ENCODE measurements at regions not wholly inside any gene's neighbourhood (a gene's known extent, or its start where the extent isn't known, plus 50 kb on each side); places are given as distances from the start of the nearest gene placed in this dataset.
"Not testable (repeated sequence)": the region's sequence is repeated elsewhere in the genome, so short reads cannot be mapped to it uniquely, and the experiment has no call there.

DNA sequence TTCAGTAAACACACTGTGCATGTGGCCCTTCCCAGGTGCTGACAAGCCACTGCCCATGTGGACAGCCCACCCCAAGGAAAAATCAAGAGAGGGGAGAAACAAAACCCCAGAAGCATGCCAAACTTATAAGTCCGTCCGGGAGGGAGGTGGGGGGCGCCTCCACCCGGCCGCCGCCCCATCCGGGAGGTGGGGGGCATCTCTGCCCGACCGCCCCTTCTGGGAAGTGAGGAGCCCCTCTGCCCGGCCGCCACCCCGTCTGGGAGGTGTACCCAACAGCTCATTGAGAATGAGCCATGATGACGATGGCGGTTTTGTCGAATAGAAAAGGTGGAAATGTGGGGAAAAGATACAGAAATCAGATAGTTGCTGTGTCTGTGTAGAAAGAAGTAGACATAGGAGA is 53.8 kb upstream of the C2CD4B start:
- peaks cover 10 to 11% of the 10 kb centered on the region in 2 donors for H3K9me3 Mint-ChIP-seq
- ATAC-seq, result no peak
- peaks cover 11 to 13% of the 10 kb centered on the region in 2 donors for H3K36me3 Mint-ChIP-seq
- H3K27ac Mint-ChIP-seq, result no peak overlapping the region
- DNase-seq (ENCODE audit: low spot score in 2 of 2), result no peak

DNA sequence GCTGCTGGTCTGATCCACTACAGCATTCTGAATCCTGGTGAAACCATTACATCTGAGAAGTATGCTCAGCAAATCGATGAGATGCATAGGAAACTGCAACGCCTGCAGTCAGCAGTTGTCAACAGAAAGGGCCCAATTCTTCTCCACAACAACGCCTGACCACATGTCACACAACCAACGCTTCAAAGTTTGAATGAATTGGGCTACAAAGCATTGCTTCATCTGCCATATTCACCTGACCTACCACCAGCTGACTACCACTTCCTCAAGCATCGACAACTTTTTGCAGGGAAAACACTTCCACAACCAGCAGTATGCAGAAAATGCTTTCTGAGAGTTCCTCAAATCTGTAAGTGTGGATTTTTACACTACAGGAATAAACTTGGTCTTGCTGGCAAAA is 54.7 kb upstream of the C2CD4B start:
- ATAC-seq (no peak), DNase-seq (ENCODE audit: low spot score in 2 of 2) (no peak)
- Mint-ChIP-seq H3K36me3 (peaks cover 11 to 13% of the 10 kb centered on the region in 2 donors), H3K27ac (no peak overlapping the region), H3K9me3 (peaks cover 10 to 11% of the 10 kb centered on the region in 2 donors)

DNA sequence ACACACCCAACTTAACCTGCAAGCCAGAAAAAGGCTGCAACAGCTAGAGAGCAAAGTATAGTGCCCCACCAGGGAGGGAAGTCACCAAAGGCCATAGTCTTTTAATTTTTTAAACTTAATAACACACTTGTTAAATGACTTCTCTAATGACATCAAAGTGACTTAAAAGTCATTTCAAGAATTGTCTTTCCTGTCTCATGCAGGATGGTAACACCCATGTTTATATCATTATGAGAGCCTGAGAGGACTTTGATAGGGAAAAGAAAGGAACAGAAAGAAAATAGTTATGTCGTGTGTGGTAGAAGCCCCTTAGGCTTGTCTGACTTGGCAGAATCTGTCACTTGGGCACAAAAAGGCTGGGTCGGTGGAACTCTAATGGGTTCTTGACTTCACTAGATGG is 57.9 kb upstream of the C2CD4B start:
- Mint-ChIP-seq H3K36me3 (no peaks in the 10 kb centered on the region), H3K9me3 (peaks cover 0 to 3% of the 10 kb centered on the region in 2 donors), H3K27ac (no peak overlapping the region)
- no peak for DNase-seq (ENCODE audit: low spot score in 2 of 2)
- peak in 1 of 2 donors; percentile 56 for ATAC-seq

DNA sequence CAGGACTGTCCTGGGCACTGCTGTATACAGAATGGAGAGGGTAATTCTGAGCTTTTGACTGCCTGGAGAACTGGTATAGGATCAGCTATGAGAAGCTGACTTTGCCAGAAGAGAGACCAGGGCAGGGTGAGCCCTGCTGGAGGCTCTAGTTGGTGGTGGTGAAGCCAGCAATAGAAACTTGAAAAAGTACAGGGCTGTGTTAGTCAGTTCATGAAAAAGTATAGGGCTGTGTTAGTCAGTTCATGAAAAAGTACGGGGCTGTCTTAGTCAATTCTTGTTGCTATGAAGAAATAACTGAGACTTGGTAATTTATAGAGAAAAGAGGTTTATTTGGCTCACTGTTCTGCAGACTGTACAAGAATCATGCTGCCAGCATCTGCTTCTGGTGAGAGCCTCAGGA is 63.5 kb upstream of the C2CD4B start:
- H3K9me3 Mint-ChIP-seq, result peaks cover 0 to 7% of the 10 kb centered on the region in 2 donors
- ATAC-seq (peak; percentile 24 to 83), DNase-seq (ENCODE audit: low spot score in 2 of 2) (no peak)
- H3K27ac Mint-ChIP-seq, result no peak overlapping the region
- no peaks in the 10 kb centered on the region for H3K36me3 Mint-ChIP-seq

DNA sequence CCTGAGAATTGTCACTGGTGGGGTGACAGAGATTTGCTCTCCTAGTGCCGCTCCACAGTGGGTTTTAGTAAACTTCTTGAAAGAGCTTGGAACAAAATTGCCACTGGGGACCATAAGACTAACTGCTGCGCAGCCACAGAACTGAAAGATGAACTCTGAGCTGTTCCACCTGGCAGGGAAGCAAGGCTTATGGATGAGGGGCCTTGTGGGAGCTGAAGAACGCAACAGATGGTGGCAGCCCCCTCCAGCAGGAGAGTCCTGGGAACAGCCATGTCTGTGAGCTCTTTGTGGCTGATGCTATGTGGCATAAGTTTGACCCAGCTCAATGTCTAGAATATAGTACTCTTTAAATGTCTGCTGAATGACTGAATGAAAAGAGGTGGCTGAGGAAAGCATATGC is 66.8 kb upstream of the C2CD4B start:
- Mint-ChIP-seq H3K36me3 (no peaks in the 10 kb centered on the region), H3K9me3 (peaks cover 0 to 7% of the 10 kb centered on the region in 2 donors), H3K27ac (no peak overlapping the region)
- ATAC-seq (no peak), DNase-seq (ENCODE audit: low spot score in 2 of 2) (no peak)

DNA sequence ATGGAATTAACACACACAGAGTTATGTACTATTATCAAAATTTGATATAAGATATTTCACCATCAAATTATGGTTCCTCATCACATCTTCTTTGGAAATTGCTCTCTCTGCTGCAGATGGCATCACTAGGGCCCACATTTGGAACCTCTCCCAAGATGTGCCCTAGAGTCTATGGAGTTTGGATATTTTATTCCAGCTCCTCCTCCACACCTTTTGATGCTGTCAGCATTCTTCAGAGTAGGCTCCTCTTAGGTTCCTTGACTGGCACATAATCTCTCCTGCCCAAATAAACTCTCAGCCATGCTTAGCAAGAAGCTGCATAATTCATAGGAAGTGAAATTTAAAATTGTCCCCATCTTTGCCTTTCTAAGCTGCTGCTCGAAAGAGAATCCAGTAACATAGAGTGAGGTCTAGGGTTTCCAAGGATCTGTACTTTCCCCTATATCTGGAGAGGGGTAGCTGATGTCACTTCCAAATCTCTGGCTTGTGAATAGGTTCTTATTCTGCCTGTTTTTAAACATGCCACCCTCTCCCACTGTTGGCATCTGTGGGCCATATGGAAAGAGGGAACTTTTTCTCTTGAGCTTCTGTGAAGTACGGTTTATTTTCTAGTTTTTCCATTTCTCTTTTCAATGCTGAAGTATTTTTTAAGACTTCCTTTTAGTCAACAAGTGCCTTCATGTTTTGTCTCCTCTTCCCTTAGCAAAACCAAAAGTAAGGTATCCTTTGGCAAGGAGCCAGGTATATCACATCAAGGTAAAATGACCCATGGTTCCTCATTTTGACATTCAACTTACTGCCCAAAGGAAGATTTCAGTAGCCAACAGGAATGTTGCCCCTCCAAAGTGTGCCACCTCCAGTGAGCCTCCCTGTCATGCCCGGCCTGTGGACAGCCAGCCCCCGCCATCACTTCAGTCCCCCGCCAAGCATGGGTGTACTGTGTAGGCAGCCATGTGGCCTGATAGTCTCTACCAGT is 75.3 kb upstream of the C2CD4B start:
- ATAC-seq (no peak), DNase-seq (ENCODE audit: low spot score in 2 of 2) (no peak)
- Mint-ChIP-seq H3K27ac (no peak overlapping the region), H3K9me3 (no peaks in the 10 kb centered on the region), H3K36me3 (no peaks in the 10 kb centered on the region)

DNA sequence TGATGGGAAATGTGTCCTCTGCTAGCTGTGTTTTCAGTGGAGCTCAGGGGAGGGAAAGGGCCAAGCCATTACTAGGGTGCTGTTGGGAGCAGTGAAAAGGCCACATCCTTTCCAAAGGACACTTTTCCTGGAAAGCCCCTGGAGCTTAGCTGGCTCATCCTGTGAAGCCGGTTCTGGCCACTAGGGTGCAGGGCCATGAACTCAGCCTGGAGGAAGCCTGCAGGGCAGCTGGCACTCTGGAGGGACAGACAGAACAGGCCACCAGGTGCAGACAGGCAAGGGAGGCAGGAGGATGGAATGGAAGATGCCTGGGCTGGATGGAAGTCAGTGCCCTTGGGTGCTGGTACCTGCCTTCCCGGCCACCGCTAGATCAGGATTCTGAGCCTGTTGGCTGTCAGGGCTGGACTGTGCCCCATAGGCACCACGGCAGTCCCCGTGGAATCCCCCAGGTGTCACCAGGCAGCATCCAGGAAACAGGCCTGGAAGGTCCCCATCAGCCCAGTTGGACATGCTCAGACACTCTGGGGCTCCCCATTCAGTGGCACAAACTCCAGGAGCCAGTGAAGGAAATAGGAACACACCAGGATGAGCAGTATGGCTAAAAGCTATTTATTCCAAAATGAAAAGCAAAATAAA is 76.2 kb upstream of the C2CD4B start:
- no peaks in the 10 kb centered on the region for H3K9me3 Mint-ChIP-seq
- ATAC-seq (no peak), DNase-seq (ENCODE audit: low spot score in 2 of 2) (no peak)
- H3K27ac Mint-ChIP-seq, result peak overlapping the region in 1 of 2 donors; percentile 45
- H3K36me3 Mint-ChIP-seq, result no peaks in the 10 kb centered on the region

DNA sequence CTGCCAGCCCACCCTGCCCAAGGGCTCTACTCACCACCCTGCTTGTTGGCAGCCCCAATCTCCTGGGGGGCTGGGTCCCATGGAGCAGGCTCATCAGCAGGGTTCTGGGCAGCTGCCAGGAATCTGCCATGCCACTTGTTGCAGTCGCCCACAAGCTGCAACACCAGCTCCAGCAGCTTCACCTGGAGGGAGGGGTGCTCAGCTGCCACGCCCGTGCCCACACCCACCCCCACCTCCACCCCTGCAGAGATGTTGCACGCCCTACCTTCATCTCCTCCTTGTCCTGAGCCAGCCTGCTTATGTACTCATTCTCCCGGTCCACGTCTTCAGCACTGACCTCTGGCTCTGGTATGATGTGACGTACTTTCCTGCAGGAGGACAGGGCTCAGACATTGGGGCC is 77.9 kb upstream of the C2CD4B start:
- ATAC-seq (no peak), DNase-seq (ENCODE audit: low spot score in 2 of 2) (no peak)
- Mint-ChIP-seq H3K9me3 (no peaks in the 10 kb centered on the region), H3K36me3 (no peaks in the 10 kb centered on the region), H3K27ac (no peak overlapping the region)

DNA sequence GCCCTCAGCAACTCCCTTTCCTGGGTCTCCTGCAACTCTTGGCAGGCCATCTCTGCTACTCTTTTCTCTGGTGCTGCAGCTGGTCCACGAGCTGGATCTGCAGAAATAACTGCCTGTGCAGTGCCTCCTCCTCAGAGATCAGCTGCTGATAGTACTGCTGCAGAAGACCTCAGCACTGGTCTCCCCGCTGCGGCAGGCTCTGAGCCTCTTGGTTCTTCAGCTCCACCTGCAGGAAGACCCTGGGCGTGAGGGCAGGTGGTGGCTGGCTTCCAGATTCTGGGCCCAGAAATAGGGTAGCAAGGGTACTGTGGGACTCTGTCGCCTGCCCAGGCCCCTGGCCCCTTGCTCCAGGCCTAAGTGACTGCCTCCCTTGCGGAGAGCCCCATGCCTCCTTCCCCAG is 79.7 kb upstream of the C2CD4B start:
- no peak for ATAC-seq
- Mint-ChIP-seq H3K27ac (no peak overlapping the region), H3K9me3 (no peaks in the 10 kb centered on the region), H3K36me3 (no peaks in the 10 kb centered on the region)
- no peak for DNase-seq (ENCODE audit: low spot score in 2 of 2)

DNA sequence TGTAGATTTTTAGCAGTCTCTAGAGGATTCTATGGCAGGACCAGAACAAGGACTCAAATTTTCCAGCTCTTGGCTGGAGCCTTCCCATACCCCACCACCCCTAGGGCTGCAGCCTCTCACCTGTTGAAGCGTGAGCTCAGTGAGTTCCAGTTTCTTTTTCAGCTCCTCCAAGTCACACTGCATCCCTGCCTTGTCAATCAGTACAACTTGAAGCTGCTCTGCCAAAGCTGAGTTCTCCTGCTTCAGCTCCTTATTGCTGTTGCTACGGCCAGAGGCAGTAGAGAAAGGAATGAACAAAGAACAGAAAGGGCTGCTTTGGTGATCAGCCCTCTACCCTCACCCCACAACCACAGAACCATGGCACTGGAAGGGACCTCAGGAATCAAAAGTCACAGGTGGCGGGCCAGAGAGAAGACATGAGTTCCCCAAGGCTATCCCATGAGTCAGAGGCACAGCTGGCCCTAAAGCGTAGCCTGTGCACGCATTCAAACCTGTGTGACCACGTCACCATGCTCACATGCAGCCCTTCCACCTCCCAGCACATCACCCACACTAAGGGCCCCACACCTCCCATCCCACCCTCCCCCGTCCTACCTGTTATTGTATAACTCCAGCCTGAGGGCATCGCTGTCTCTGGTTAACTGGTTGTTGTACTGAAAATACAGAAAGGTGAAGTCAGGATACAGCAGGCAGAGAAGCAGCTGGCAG is 83.3 kb upstream of the C2CD4B start:
- Mint-ChIP-seq H3K27ac (no peak overlapping the region), H3K36me3 (no peaks in the 10 kb centered on the region)
- no peak for ATAC-seq

DNA sequence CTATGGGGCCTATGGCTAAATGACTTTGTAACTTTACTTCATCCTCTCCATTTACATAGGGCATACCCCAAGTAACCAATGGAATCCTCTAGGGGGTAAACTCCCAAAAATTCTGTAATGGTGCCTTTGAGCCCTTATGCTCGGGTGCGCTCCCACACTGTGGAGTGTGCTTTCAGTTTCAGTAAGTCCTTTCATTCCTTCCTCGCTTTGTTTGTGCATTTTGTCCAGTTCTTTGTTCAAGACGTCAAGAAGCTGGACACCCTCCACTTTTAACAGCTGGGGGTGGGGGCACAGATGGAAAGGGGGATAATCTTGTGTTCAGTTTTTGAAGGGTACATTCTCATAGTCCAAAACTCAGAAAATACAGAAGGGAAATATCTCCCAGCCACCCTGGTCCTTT is 84.4 kb upstream of the C2CD4B start:
- Mint-ChIP-seq H3K9me3 (no peaks in the 10 kb centered on the region), H3K27ac (no peak overlapping the region), H3K36me3 (no peaks in the 10 kb centered on the region)
- DNase-seq (ENCODE audit: low spot score in 2 of 2) (no peak), ATAC-seq (no peak)

More for the DNA sequence above, 83.3 kb upstream of the C2CD4B start:
- DNase-seq (ENCODE audit: low spot score in 2 of 2), result no peak
- H3K9me3 Mint-ChIP-seq, result no peaks in the 10 kb centered on the region

DNA sequence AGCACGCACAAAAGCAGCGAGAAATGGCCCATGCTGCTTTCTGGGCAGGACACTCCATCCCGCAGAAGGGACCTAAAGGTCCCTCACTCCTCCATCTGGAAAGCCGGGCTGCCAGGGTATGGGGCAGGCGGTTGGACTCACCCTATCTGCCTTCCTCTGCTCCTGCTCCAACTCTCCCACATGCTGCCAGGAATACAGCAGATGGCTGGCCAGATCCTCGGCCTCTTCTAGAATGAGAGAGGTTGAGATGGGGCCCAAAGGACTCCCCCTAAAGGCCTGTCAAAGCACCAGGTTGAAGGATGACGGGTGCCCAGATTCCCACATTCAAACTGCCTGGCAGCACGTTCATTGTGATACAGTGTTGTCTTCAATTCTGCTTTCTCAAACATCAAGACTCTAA is 85.1 kb upstream of the C2CD4B start:
- ATAC-seq (no peak), DNase-seq (ENCODE audit: low spot score in 2 of 2) (no peak)
- no peak overlapping the region for H3K27ac Mint-ChIP-seq
- H3K9me3 Mint-ChIP-seq, result no peaks in the 10 kb centered on the region
- H3K36me3 Mint-ChIP-seq, result no peaks in the 10 kb centered on the region

DNA sequence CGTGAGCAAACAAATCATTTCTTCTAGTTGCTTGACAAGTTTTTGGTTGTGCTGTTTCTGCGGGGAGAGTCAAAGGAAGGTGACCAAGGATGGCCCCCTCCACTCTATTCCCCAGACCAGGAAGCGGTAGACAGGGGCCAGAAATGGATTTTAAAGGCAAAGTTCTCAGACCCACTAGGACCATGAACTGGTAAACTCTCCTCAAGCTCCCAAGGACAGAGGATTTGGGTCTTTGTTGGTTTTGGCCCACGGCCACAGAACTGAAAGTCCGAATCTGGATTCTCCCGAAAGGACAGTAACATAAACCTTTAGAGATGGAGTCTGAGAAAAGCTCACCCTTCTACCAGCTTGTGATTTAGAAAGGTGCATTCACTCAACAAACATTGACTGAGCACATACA is 85.9 kb upstream of the C2CD4B start:
- ATAC-seq (no peak), DNase-seq (ENCODE audit: low spot score in 2 of 2) (no peak)
- Mint-ChIP-seq H3K27ac (no peak overlapping the region), H3K36me3 (no peaks in the 10 kb centered on the region), H3K9me3 (no peaks in the 10 kb centered on the region)

DNA sequence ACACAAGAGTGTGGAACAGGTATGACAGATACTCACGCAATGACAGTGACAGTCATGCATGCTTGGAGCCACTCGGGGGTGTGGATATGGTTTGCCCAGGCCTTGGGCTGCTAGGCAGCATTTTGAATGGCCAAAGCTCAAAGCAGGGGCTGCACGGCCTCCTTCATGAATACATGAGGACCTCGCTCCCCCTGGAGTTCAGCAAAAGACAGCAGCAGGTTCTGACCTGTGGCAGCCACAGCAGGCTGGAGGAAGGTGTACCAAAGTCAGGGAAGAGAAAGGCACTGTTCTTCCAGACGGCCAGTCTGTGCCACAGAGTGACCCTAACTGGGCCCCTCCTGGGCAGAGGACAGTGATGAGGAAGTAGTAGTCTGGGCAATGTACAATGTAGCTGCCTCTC is 88.2 kb upstream of the C2CD4B start:
- Mint-ChIP-seq H3K9me3 (no peaks in the 10 kb centered on the region), H3K36me3 (no peaks in the 10 kb centered on the region), H3K27ac (no peak overlapping the region)
- no peak for ATAC-seq
- no peak for DNase-seq (ENCODE audit: low spot score in 2 of 2)

DNA sequence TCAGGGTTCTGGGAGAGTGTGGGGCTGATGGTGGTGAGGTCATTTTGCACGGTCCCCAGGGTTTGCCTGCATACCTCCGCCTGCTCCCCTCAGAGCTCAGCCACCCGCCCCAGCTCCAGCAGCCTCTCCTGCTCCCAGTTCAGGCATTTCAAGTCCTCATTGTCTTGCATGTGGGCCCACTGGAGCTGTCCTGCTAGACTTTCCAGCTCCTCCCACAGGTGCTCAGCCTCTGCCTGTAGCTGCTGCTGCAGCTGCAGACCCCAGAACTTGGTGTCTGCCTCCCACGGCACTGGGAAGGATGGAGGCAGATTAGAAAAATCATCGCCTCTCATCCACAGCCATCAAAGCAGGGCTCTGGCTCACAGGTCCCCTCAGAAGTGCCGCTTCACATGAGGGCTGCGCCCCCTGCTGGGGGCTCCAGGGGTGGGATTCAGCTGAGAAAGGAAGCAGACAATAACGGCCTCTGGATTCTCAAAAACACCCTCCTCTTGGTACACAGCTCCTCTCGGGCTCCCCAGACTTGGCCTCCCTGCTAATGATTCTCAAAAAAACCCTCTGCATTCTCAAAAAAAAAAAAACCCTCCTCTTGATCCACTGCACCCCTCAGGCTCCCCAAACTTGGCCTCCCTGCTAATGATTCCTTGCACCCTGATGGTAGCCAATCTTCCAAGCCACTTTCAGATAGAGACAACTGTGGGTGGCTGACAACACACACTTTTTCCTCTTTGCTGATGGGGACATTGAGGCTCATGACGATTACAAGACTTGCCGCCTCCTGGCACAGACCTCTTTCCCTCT is 89.3 kb upstream of the C2CD4B start:
- peak; percentile 64 to 83 for ATAC-seq
- H3K36me3 Mint-ChIP-seq, result no peaks in the 10 kb centered on the region
- no peak overlapping the region for H3K27ac Mint-ChIP-seq
- no peaks in the 10 kb centered on the region for H3K9me3 Mint-ChIP-seq
- peak in 1 of 2 donors; percentile 83 for DNase-seq (ENCODE audit: low spot score in 2 of 2)

DNA sequence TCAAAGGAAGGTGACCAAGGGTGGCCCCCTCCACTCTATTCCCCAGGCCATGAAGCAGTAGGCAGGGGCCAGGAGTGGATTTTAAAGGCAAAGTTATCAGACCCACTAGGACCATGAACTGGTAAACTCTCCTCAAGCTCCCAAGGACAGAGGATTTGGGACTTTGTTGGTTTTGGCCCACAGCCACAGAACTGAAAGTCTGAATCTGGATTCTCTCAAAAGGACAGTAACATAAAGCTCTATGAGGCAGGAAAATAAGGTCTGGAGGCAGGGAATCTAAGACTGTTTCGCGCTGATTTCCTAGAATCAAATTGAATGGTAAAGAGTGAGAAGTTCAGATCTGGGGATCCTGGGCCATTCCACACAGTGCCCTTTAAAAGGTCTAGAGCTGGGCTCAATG is 91.3 kb upstream of the C2CD4B start:
- H3K27ac Mint-ChIP-seq; H3K9me3 Mint-ChIP-seq; DNase-seq (ENCODE audit: low spot score in 2 of 2); H3K36me3 Mint-ChIP-seq; ATAC-seq: not testable (repeated sequence)
